Stomach (tissue), 8 donors: ENCODE measurements at regions not wholly inside any gene's neighbourhood (a gene's known extent, or its start where the extent isn't known, plus 50 kb on each side); places are given as distances from the start of the nearest gene placed in this dataset.

Experiments used
- DNase-seq, 2 donors: peaks; one replicate each; pipeline versions ENCODE4 v3.0.0 to v3.0.0-alpha.2; 2013 to 2019
- H3K27ac ChIP-seq, 5 donors: fragments of 200-600 bp in 4 of 5; sonication (generic) in 4 of 5; one replicate each; pipeline ENCODE4 v1.5.1; 2013 to 2019; ENCODE audit warnings: mild to moderate bottlenecking in 1 of 5, moderate library complexity in 1 of 5
- H3K27me3 ChIP-seq, 3 donors: fragments of 200-600 bp; sonication (generic); one replicate each; pipeline ENCODE4 v1.5.1; 2017 to 2019; ENCODE audit warnings: mixed run types in 1 of 3
- H3K36me3 ChIP-seq, 4 donors: fragments of 200-600 bp; sonication (generic); 1 replicate in 3 of 4; 2 replicates in 1 of 4; pipeline ENCODE4 v1.5.1; 2016 to 2019
- H3K4me1 ChIP-seq, 4 donors: fragments of 200-600 bp; sonication (generic); one replicate each; pipeline ENCODE4 v1.5.1; 2016 to 2019
- H3K4me3 ChIP-seq, 4 donors: fragments of 200-600 bp; sonication (generic) in 3 of 4; one replicate each; pipeline ENCODE4 v1.5.1; 2016 to 2019; ENCODE audit warnings: mild to moderate bottlenecking in 1 of 4
- H3K9me3 ChIP-seq, 4 donors: fragments of 200-600 bp; sonication (generic); one replicate each; pipeline ENCODE4 v1.5.1; 2016 to 2019
- EP300 ChIP-seq: sonication (generic); formaldehyde crosslinking; IDR thresholded peaks from one replicate; pipeline ENCODE4 v1.6.1; 2017; ENCODE audit warnings: antibody characterized with exemption
- POLR2A ChIP-seq, 4 donors: fragments of 450-650 bp; IDR thresholded peaks; one replicate each; pipeline ENCODE4 v1.6.1; 2016; ENCODE audit warnings: antibody characterized with exemption in 4 of 4, control low read depth in 2 of 4, mild to moderate bottlenecking in 1 of 4, moderate library complexity in 1 of 4
- POLR2AphosphoS5 ChIP-seq, 3 donors: sonication (generic); formaldehyde crosslinking; IDR thresholded peaks; one replicate each; pipeline ENCODE4 v1.6.1; 2016; ENCODE audit warnings: antibody characterized with exemption in 3 of 3
- WGBS, 5 donors: extraction: QIAGEN DNeasy Blood & Tissue Kit in 3 of 5; methylation state at CpG; one replicate each; pipeline versions ENCODE4 v1.1.5 to v1.1.7; 2013 to 2018; 5-methylcytosine and 5-hydroxymethylcytosine counted together
- intact Hi-C: fragments of 100-400 bp; cut with DNase I; formaldehyde crosslinking; loops from one replicate; pipeline ENCODE4 v1.15.1; 2023; ENCODE audit warnings: low total_unique reads
- TF ChIP-seq, protein P1 (sequence below), 7 experiments: fragments of 450-650 bp in 4 of 7; fragments of 200-600 bp in 3 of 7; sonication (generic) in 3 of 7; IDR thresholded peaks; one replicate each; pipeline ENCODE4 v1.5.1; 2016 to 2019; ENCODE audit warnings: antibody characterized with exemption in 7 of 7, control low read depth in 2 of 7, mild to moderate bottlenecking in 1 of 7
- donor health status: healthy with polysubstance abuse.
- donor health status: Bipolar disorder and iron deficiency.
- donor health status: healthy.

DNA sequence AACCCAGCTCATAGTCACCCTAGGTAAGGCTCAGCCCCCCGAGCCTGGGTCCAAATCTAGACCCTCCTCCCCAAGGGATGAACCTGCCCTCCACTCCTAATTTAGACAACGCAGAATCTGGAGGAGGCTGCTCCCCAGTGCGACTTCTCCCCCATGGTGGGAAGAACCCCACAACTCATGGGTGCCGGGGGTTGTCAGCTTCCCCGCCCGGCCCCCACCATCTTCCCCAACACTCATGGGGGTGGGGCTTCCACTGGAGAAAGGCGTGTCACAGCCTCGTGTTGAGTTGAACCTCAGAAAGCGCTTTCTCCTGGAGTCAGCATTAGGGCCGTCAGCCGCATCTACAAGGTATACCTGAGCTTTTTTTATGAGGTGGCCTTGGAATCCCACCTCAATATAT, 66.9 kb downstream of the IRX2 start:
- no peak for DNase-seq
- WGBS, 5 donors = 87 to 90% (median 89%) methylated on average over 10 to 11 of the region's 11 CpGs
- TF ChIP-seq, protein P1, sequence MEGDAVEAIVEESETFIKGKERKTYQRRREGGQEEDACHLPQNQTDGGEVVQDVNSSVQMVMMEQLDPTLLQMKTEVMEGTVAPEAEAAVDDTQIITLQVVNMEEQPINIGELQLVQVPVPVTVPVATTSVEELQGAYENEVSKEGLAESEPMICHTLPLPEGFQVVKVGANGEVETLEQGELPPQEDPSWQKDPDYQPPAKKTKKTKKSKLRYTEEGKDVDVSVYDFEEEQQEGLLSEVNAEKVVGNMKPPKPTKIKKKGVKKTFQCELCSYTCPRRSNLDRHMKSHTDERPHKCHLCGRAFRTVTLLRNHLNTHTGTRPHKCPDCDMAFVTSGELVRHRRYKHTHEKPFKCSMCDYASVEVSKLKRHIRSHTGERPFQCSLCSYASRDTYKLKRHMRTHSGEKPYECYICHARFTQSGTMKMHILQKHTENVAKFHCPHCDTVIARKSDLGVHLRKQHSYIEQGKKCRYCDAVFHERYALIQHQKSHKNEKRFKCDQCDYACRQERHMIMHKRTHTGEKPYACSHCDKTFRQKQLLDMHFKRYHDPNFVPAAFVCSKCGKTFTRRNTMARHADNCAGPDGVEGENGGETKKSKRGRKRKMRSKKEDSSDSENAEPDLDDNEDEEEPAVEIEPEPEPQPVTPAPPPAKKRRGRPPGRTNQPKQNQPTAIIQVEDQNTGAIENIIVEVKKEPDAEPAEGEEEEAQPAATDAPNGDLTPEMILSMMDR (IDR thresholded peaks at IDR 0.05) = no peak
- TF ChIP-seq POLR2AphosphoS5 (IDR thresholded peaks at IDR 0.05) (no peak), EP300 (no peak), POLR2A (IDR thresholded peaks at IDR 0.05) (no peak)

GRCh38 chr5:2683720-2684119, 67.8 kb downstream of the IRX2 start:
- H3K4me3 ChIP-seq = no peak overlapping the region
- no peaks in the 10 kb centered on the region for H3K9me3 ChIP-seq
- peaks cover 0 to 12% (median 0%) of the 10 kb centered on the region in 3 donors for H3K27me3 ChIP-seq
- intact Hi-C loops = no loop called here
- H3K27ac ChIP-seq = no peak overlapping the region
- no peak for DNase-seq
- H3K4me1 ChIP-seq = peaks cover 0 to 8% (median 0%) of the 10 kb centered on the region in 4 donors
- TF ChIP-seq, protein P1 (IDR thresholded peaks at IDR 0.05) = no peak
- TF ChIP-seq POLR2A (IDR thresholded peaks at IDR 0.05) = no peak
- no peak for TF ChIP-seq POLR2AphosphoS5 (IDR thresholded peaks at IDR 0.05)
- TF ChIP-seq EP300 = no peak
- H3K36me3 ChIP-seq = no peaks in the 10 kb centered on the region
- 74 to 82% (median 81%) methylated on average over 14 of the region's 14 CpGs for WGBS, 5 donors

More for the DNA sequence above, 66.9 kb downstream of the IRX2 start:
- Histone ChIP-seq H3K36me3 (no peaks in the 10 kb centered on the region), H3K9me3 (no peaks in the 10 kb centered on the region), H3K4me3 (no peak overlapping the region), H3K27me3 (peaks cover 0 to 12% (median 0%) of the 10 kb centered on the region in 3 donors), H3K27ac (no peak overlapping the region), H3K4me1 (peaks cover 0 to 8% (median 0%) of the 10 kb centered on the region in 4 donors)
- intact Hi-C loops = no loop called here

DNA sequence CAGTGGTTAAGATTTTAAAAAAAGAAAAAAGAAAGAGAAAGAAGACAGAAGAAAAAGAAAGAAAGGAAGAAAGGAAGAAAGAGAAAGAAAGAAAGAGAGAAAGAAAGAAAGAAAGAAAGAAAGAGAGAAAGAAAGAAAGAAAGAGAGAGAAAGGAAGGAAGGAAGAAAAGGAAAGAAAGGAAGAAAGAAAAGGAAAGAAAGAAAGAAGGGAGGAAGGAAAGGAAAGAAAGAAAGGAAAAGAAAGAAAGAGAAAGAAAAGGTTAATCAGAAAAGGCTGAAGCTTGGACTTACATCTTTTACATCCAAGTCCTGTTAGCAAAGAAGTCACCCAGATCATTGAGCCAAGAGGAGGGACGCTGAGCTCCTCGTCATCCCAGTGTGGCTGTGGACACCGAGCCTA, 70.0 kb downstream of the IRX2 start:
- TF ChIP-seq EP300 (no peak), POLR2AphosphoS5 (IDR thresholded peaks at IDR 0.05) (no peak), POLR2A (IDR thresholded peaks at IDR 0.05) (no peak)
- TF ChIP-seq, protein P1 (IDR thresholded peaks at IDR 0.05) = no peak
- no peaks in the 10 kb centered on the region for H3K9me3 ChIP-seq
- intact Hi-C loops = no loop called here
- no peak overlapping the region for H3K27ac ChIP-seq
- no peak for DNase-seq
- 75 to 93% (median 88%) methylated on average over 3 of the region's 3 CpGs for WGBS, 5 donors
- H3K4me1 ChIP-seq = peaks cover 0 to 8% (median 0%) of the 10 kb centered on the region in 4 donors
- no peaks in the 10 kb centered on the region for H3K36me3 ChIP-seq
- H3K4me3 ChIP-seq = no peak overlapping the region
- H3K27me3 ChIP-seq = peaks cover 0 to 3% (median 0%) of the 10 kb centered on the region in 3 donors

DNA sequence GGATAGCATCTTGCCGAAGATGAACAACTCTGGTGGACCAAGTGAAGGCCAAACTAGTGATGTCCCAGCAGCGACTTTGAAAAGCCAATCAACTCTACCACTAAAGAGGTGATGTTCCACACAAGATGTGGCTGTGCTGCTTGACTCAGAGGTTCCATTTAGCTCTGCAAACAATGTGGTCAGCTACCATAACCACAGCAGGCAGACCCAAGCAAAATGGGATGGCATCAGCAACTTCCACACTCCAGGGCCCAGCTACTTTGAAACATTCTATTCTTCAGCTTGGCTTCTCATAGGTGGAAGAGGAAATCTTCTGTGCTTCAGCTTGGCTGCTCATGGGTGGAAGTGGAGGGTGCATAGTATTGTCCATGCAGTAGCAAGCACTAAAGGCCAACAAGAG, 70.5 kb downstream of the IRX2 start:
- H3K9me3 ChIP-seq = no peaks in the 10 kb centered on the region
- intact Hi-C loops = no loop called here
- H3K4me1 ChIP-seq = peaks cover 0 to 5% (median 0%) of the 10 kb centered on the region in 4 donors
- no peak overlapping the region for H3K27ac ChIP-seq
- 85 to 92% (median 90%) methylated on average over 2 of the region's 2 CpGs for WGBS, 5 donors
- TF ChIP-seq, protein P1 (IDR thresholded peaks at IDR 0.05) = no peak
- TF ChIP-seq EP300 (no peak), POLR2A (IDR thresholded peaks at IDR 0.05) (no peak), POLR2AphosphoS5 (IDR thresholded peaks at IDR 0.05) (no peak)
- no peak for DNase-seq
- no peaks in the 10 kb centered on the region for H3K36me3 ChIP-seq
- peaks cover 0 to 6% (median 0%) of the 10 kb centered on the region in 3 donors for H3K27me3 ChIP-seq
- no peak overlapping the region for H3K4me3 ChIP-seq
